Trophoblast cell (in vitro differentiated cells and primary cell): ENCODE measurements at regions not wholly inside any gene's neighbourhood (a gene's known extent, or its start where the extent isn't known, plus 50 kb on each side); places are given as distances from the start of the nearest gene placed in this dataset.

Experiments used
- DNase-seq, 2 donors: peaks; one replicate each; pipeline ENCODE4 v3.0.0-alpha.2; 2016
- H2AFZ ChIP-seq: 2 replicates; pipeline ENCODE4 v1.6.1; 2013; ENCODE audit warnings: low read length, moderate library complexity, mild to moderate bottlenecking; ENCODE audit not compliant: insufficient read depth, poor library complexity
- H2AK5ac ChIP-seq: 2 replicates; pipeline ENCODE4 v1.6.1; 2013; ENCODE audit warnings: mild to moderate bottlenecking, low read length
- H2BK120ac ChIP-seq: 2 replicates; pipeline ENCODE4 v1.6.1; 2013; ENCODE audit warnings: low read length, mild to moderate bottlenecking, moderate library complexity; ENCODE audit not compliant: insufficient read depth, poor library complexity
- H2BK12ac ChIP-seq: 2 replicates; pipeline ENCODE4 v1.6.1; 2013; ENCODE audit warnings: mild to moderate bottlenecking, low read length, moderate library complexity
- H2BK5ac ChIP-seq: 2 replicates; pipeline ENCODE4 v1.6.1; 2013; ENCODE audit warnings: low read length, low read depth, moderate library complexity, mild to moderate bottlenecking; ENCODE audit not compliant: poor library complexity
- H3K14ac ChIP-seq: 2 replicates; pipeline ENCODE4 v1.6.1; 2013; ENCODE audit warnings: mild to moderate bottlenecking, low read length
- H3K18ac ChIP-seq: 2 replicates; pipeline ENCODE4 v1.6.1; 2013; ENCODE audit warnings: mild to moderate bottlenecking, low read length
- H3K23ac ChIP-seq: 2 replicates; pipeline ENCODE4 v1.6.1; 2013; ENCODE audit warnings: low read length
- H3K27ac ChIP-seq: 2 replicates; pipeline ENCODE4 v1.5.1; 2013; ENCODE audit warnings: low read depth, mild to moderate bottlenecking, inconsistent platforms, low read length, moderate library complexity
- H3K27me3 ChIP-seq: 2 replicates; pipeline ENCODE4 v1.6.1; 2013; ENCODE audit warnings: inconsistent platforms, mild to moderate bottlenecking, low read length, moderate library complexity; ENCODE audit not compliant: insufficient read depth
- H3K36me3 ChIP-seq, 2 experiments: 1 replicate in 1 of 2; 2 replicates in 1 of 2; pipeline ENCODE4 v1.6.1; 2013; ENCODE audit warnings: low read length in 2 of 2, mild to moderate bottlenecking in 2 of 2, moderate library complexity in 1 of 2; ENCODE audit not compliant: insufficient read depth in 2 of 2, control insufficient read depth in 1 of 2
- H3K4ac ChIP-seq: 2 replicates; pipeline ENCODE4 v1.6.1; 2013; ENCODE audit warnings: low read depth, mild to moderate bottlenecking, low read length, moderate library complexity
- H3K4me1 ChIP-seq, 2 experiments: 1 replicate in 1 of 2; 2 replicates in 1 of 2; pipeline ENCODE4 v1.6.1; 2013; ENCODE audit warnings: low read length in 2 of 2, mild to moderate bottlenecking in 2 of 2, moderate library complexity in 1 of 2; ENCODE audit not compliant: insufficient read depth in 2 of 2, control insufficient read depth in 1 of 2
- H3K4me2 ChIP-seq: 2 replicates; pipeline ENCODE4 v1.6.1; 2013; ENCODE audit warnings: inconsistent platforms, mild to moderate bottlenecking, low read length, moderate library complexity
- H3K4me3 ChIP-seq: 2 replicates; pipeline ENCODE4 v1.5.1; 2013; ENCODE audit warnings: mild to moderate bottlenecking, low read depth, low read length, inconsistent platforms
- H3K79me1 ChIP-seq: one replicate; pipeline ENCODE4 v1.6.1; 2013; ENCODE audit warnings: low read length
- H3K79me2 ChIP-seq: 2 replicates; pipeline ENCODE4 v1.6.1; 2013; ENCODE audit warnings: low read length, mild to moderate bottlenecking; ENCODE audit not compliant: control insufficient read depth, insufficient read depth, poor library complexity
- H3K9ac ChIP-seq: 2 replicates; pipeline ENCODE4 v1.6.1; 2013; ENCODE audit warnings: mild to moderate bottlenecking, low read length
- H3K9me3 ChIP-seq: 2 replicates; pipeline ENCODE4 v1.6.1; 2013; ENCODE audit warnings: low read depth, mild to moderate bottlenecking, control low read depth, inconsistent platforms, low read length; ENCODE audit not compliant: insufficient read depth
- H4K12ac ChIP-seq: 2 replicates; pipeline ENCODE4 v1.6.1; 2013; ENCODE audit warnings: low read depth, mild to moderate bottlenecking, low read length, moderate library complexity
- H4K8ac ChIP-seq: 2 replicates; pipeline ENCODE4 v1.6.1; 2013; ENCODE audit warnings: low read depth, mild to moderate bottlenecking, low read length, moderate library complexity
- H4K91ac ChIP-seq: one replicate; pipeline ENCODE4 v1.6.1; 2013; ENCODE audit warnings: low read depth, mild to moderate bottlenecking, low read length, moderate library complexity
- WGBS: extraction: QIAGEN DNeasy Blood & Tissue Kit; methylation state at CpG from one replicate; pipeline ENCODE4 v1.1.7; 2013; ENCODE audit warnings: missing lambda C conversion rate; ENCODE audit not compliant: insufficient read length, insufficient coverage; ENCODE audit errors: extremely low coverage; 5-methylcytosine and 5-hydroxymethylcytosine counted together

DNA sequence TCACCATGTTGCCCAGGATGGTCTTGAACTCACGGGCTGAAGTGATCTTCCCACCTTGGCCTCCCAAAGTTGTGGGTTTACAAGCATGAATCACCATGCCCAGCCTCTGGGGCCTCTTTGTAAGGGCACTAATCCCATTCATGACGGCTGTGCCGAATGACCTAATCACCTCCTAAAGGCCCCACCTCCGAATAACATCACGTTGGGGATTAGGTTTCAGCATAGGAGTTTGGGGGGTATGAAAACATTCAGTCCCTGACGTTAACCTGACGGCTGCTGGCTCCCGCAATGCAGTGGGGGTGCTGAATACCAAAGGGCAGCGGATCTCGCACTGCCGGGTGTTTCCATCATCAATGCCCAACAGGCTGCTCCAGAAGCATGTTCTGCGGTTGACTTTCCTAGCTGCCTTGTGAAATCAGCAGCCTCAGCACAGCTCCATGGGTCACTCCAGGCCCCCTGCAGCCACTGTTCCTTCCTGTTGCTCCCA lies 120.8 kb upstream of the SEC14L1 start:
- WGBS: no CpG with 5 or more reads among the region's 12 CpGs
- Histone ChIP-seq H3K4me3 (no peak overlapping the region), H3K79me2 (no peaks in the 10 kb centered on the region)

DNA sequence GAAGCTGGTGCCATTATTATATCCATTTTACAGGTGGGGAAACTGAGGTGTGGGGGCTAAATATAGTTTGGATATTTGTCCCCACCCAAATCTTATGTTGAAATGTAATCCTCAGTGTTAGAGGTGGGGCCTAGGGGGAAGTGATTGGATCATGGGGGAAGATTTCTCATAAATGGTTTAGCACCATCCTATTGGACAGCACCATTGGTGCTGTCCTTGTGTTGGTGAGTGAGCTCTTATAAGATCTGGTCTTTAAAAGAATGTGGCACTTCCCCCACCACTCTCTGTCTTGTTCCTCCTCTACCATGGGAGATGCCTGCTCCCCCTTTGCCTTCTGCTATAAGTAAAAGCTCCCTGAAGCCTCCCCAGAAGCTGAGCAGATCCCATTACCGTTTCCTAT lies 119.8 kb upstream of the SEC14L1 start:
- no CpG with 5 or more reads among the region's 1 CpG for WGBS
- Histone ChIP-seq H4K91ac (no peak overlapping the region), H3K79me1 (no peaks in the 10 kb centered on the region)

More for the DNA sequence above, 120.8 kb upstream of the SEC14L1 start:
- Histone ChIP-seq H3K4ac (no peak overlapping the region), H3K36me3 (no peaks in the 10 kb centered on the region), H4K12ac (no peak overlapping the region), H3K9me3 (peaks cover 5% of the 10 kb centered on the region), H2AK5ac (no peak overlapping the region), H4K91ac (no peak overlapping the region), H4K8ac (no peak overlapping the region), H2AFZ (no peak overlapping the region), H3K79me1 (no peaks in the 10 kb centered on the region), H3K14ac (no peak overlapping the region), H3K27ac (no peak overlapping the region), H3K4me2 (no peak overlapping the region), H2BK12ac (no peak overlapping the region), H3K27me3 (no peaks in the 10 kb centered on the region), H3K18ac (no peak overlapping the region), H3K23ac (no peak overlapping the region), H3K4me1 (no peaks in the 10 kb centered on the region), H3K9ac (no peak overlapping the region), H2BK5ac (no peak overlapping the region), H2BK120ac (no peak overlapping the region)
- no peak for DNase-seq

DNA sequence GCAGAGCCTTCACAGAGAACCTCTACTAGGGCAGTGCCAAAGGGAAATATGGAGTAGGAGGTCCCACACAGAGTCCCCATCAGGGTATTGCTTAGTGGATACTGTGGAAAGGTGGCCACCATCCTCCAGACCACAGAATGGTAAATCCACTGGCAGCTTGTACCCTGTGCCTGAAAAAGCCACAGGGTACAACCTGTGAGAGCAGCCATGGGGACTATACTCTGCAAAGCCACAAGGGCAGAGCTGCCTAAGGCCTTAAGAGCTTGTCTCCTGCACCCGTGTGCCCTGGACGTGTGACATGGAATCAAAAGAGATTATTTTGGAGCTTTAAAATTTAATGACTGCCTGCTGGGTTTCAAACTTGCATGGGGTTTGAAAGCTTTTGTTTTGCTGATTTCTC lies 118.0 kb upstream of the SEC14L1 start:
- no peaks in the 10 kb centered on the region for H3K36me3 ChIP-seq
- no peak overlapping the region for H2AFZ ChIP-seq
- H3K4ac ChIP-seq: no peak overlapping the region
- H3K27me3 ChIP-seq: no peaks in the 10 kb centered on the region
- H3K79me1 ChIP-seq: no peaks in the 10 kb centered on the region
- H2AK5ac ChIP-seq: no peak overlapping the region
- H3K4me3 ChIP-seq: no peak overlapping the region
- H4K91ac ChIP-seq: no peak overlapping the region
- H4K8ac ChIP-seq: no peak overlapping the region
- no peaks in the 10 kb centered on the region for H3K4me1 ChIP-seq
- no peak overlapping the region for H3K23ac ChIP-seq
- H3K27ac ChIP-seq: no peak overlapping the region
- no peak overlapping the region for H2BK120ac ChIP-seq
- H3K18ac ChIP-seq: no peak overlapping the region
- H4K12ac ChIP-seq: no peak overlapping the region
- H3K14ac ChIP-seq: no peak overlapping the region
- peaks cover 7% of the 10 kb centered on the region for H3K9me3 ChIP-seq
- H3K79me2 ChIP-seq: no peaks in the 10 kb centered on the region
- no peak for DNase-seq
- no peak overlapping the region for H2BK12ac ChIP-seq
- no CpG with 5 or more reads among the region's 2 CpGs for WGBS
- H3K9ac ChIP-seq: no peak overlapping the region
- H3K4me2 ChIP-seq: no peak overlapping the region
- no peak overlapping the region for H2BK5ac ChIP-seq

More for the DNA sequence above, 119.8 kb upstream of the SEC14L1 start:
- Histone ChIP-seq H3K18ac (no peak overlapping the region), H4K12ac (no peak overlapping the region), H3K4me2 (no peak overlapping the region), H3K4me3 (no peak overlapping the region), H3K36me3 (no peaks in the 10 kb centered on the region), H3K14ac (no peak overlapping the region), H3K9ac (no peak overlapping the region), H2BK12ac (no peak overlapping the region), H2BK5ac (no peak overlapping the region), H2BK120ac (no peak overlapping the region), H4K8ac (no peak overlapping the region), H3K4ac (no peak overlapping the region), H3K27me3 (no peaks in the 10 kb centered on the region), H2AK5ac (no peak overlapping the region), H2AFZ (no peak overlapping the region), H3K4me1 (no peaks in the 10 kb centered on the region), H3K27ac (no peak overlapping the region), H3K9me3 (peaks cover 5% of the 10 kb centered on the region), H3K23ac (no peak overlapping the region), H3K79me2 (no peaks in the 10 kb centered on the region)
- DNase-seq: no peak

DNA sequence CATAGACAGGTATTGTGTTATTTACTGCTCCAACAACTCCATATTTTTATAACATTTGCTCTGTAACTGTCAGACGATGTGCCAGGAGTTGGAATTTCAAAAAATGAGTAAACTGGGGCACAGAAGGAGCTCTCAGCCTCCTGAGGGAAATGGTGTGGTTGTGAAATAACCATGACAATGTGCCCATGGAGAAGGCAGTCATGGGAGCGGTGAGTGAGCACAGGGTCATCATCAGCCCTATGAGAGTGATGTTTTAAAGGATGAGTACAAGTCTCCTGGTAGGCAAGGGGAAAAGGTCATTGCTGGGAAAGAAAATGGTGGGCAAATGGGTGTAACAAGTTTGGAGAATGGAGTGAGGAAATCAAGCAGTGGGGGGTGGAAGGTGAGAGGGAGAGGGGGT lies 115.0 kb upstream of the SEC14L1 start:
- Histone ChIP-seq H3K27ac (no peak overlapping the region), H4K91ac (no peak overlapping the region), H3K4ac (no peak overlapping the region), H3K36me3 (no peaks in the 10 kb centered on the region), H3K18ac (no peak overlapping the region), H3K14ac (no peak overlapping the region), H3K9ac (no peak overlapping the region), H4K12ac (no peak overlapping the region), H2BK120ac (no peak overlapping the region), H3K4me2 (no peak overlapping the region), H3K4me1 (no peaks in the 10 kb centered on the region), H3K79me2 (no peaks in the 10 kb centered on the region), H3K27me3 (no peaks in the 10 kb centered on the region), H3K23ac (no peak overlapping the region), H2BK12ac (no peak overlapping the region), H3K9me3 (peaks cover 7% of the 10 kb centered on the region), H2BK5ac (no peak overlapping the region), H4K8ac (no peak overlapping the region), H2AK5ac (no peak overlapping the region), H2AFZ (no peak overlapping the region), H3K4me3 (no peak overlapping the region), H3K79me1 (no peaks in the 10 kb centered on the region)
- WGBS: no CpG with 5 or more reads among the region's 2 CpGs
- DNase-seq: no peak
